Hepatocyte (in vitro differentiated cells): ENCODE measurements at regions not wholly inside any gene's neighbourhood (a gene's known extent, or its start where the extent isn't known, plus 50 kb on each side); places are given as distances from the start of the nearest gene placed in this dataset.

ENCODE experiments used
- EZH2 ChIP-seq: fragments of 200-600 bp; sonication (generic); IDR thresholded peaks from 2 replicates; pipeline ENCODE4 v1.6.1; 2016; ENCODE audit warnings: antibody characterized with exemption, mild to moderate bottlenecking, borderline replicate concordance
- EZH2phosphoT487 ChIP-seq: fragments of 200-600 bp; sonication (generic); IDR thresholded peaks from one replicate; pipeline ENCODE4 v1.6.1; 2018; ENCODE audit warnings: antibody characterized with exemption, mild to moderate bottlenecking, low read depth, moderate library complexity; ENCODE audit not compliant: unreplicated experiment, severe bottlenecking
- TF ChIP-seq, protein P1 (sequence below): fragments of 200-600 bp; sonication (generic); IDR thresholded peaks from 2 replicates; pipeline ENCODE4 v1.5.1; 2016; ENCODE audit warnings: antibody characterized with exemption, mild to moderate bottlenecking; ENCODE audit not compliant: poor library complexity

GRCh38 chr17:21500064-21500463 lies 123.9 kb downstream of the KCNJ12 start:
- TF ChIP-seq, protein P1, sequence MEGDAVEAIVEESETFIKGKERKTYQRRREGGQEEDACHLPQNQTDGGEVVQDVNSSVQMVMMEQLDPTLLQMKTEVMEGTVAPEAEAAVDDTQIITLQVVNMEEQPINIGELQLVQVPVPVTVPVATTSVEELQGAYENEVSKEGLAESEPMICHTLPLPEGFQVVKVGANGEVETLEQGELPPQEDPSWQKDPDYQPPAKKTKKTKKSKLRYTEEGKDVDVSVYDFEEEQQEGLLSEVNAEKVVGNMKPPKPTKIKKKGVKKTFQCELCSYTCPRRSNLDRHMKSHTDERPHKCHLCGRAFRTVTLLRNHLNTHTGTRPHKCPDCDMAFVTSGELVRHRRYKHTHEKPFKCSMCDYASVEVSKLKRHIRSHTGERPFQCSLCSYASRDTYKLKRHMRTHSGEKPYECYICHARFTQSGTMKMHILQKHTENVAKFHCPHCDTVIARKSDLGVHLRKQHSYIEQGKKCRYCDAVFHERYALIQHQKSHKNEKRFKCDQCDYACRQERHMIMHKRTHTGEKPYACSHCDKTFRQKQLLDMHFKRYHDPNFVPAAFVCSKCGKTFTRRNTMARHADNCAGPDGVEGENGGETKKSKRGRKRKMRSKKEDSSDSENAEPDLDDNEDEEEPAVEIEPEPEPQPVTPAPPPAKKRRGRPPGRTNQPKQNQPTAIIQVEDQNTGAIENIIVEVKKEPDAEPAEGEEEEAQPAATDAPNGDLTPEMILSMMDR = no peak
- TF ChIP-seq EZH2 = no peak
- TF ChIP-seq EZH2phosphoT487 = no peak
